ENCODE measurements at regions not wholly inside any gene's neighbourhood (a gene's known extent, or its start where the extent isn't known, plus 50 kb on each side); places are given as distances from the start of the nearest gene placed in this dataset.

DNA sequence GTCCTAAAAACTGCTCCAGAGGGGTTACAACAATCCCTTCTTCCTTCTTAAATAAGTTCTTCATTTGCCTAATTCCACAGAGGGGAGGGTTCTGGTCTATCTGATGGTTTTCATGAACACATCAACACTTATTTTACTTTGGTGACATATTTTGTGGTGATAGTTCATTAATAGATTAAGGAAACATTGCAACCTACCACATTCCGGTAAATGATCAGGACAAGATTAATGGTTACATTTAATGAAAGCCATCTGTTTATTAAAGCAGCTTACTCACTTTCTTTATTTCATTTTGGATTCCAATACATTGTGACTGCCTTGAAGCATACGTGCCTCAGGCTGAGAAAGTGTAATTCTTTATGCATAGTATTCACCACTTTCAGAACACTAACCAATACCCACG lies 101.0 kb downstream of the SKIDA1 start:
- no peak overlapping the region for H3K4me2 ChIP-seq (ENCODE audit: low read length)

DNA sequence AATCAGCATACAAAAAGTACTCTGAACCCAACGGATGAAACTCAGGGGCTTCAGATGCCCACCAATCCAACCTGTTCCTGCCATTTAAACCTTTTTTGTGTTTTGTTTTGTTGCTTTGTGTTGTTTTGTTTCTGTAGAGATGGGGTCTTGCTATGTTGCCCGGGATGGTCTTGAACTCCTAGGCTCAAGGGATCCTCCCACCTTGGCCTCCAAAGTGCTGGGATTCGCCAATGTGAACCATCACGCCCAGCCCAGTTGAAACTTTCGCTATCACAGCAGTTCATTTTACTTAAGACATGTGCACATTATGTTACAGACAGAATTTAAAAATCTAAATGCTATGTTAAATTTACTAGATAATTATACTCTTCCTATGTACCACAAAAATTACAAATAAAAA lies 101.6 kb downstream of the SKIDA1 start:
- no peak overlapping the region for H3K9ac ChIP-seq (ENCODE audit: low read length)

More for the DNA sequence above, 101.0 kb downstream of the SKIDA1 start:
- Histone ChIP-seq H3K4me1 (ENCODE audit: low read length) (no peaks in the 10 kb centered on the region), H3K27me3 (ENCODE audit: low read depth, low read length) (no peaks in the 10 kb centered on the region), H2AFZ (ENCODE audit: low read depth, low read length) (no peak overlapping the region), H3K27ac (ENCODE audit: low read length) (no peak overlapping the region), H3K9me3 (ENCODE audit: insufficient read depth, low read length) (no peaks in the 10 kb centered on the region), H3K9ac (ENCODE audit: low read length) (no peak overlapping the region), H3K36me3 (replicated peaks; ENCODE audit: low read depth, low read length) (no peaks in the 10 kb centered on the region), H3K4me3 (ENCODE audit: low read length) (no peak overlapping the region), H4K20me1 (ENCODE audit: insufficient read depth, low read length) (no peaks in the 10 kb centered on the region), H3K79me2 (ENCODE audit: low read length) (no peaks in the 10 kb centered on the region)
- TF ChIP-seq, protein P1, sequence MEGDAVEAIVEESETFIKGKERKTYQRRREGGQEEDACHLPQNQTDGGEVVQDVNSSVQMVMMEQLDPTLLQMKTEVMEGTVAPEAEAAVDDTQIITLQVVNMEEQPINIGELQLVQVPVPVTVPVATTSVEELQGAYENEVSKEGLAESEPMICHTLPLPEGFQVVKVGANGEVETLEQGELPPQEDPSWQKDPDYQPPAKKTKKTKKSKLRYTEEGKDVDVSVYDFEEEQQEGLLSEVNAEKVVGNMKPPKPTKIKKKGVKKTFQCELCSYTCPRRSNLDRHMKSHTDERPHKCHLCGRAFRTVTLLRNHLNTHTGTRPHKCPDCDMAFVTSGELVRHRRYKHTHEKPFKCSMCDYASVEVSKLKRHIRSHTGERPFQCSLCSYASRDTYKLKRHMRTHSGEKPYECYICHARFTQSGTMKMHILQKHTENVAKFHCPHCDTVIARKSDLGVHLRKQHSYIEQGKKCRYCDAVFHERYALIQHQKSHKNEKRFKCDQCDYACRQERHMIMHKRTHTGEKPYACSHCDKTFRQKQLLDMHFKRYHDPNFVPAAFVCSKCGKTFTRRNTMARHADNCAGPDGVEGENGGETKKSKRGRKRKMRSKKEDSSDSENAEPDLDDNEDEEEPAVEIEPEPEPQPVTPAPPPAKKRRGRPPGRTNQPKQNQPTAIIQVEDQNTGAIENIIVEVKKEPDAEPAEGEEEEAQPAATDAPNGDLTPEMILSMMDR (IDR thresholded peaks at IDR 0.05; ENCODE audit: low read depth, low read length), result no peak
- no peak for TF ChIP-seq EZH2phosphoT487 (IDR thresholded peaks at IDR 0.05; ENCODE audit: low read depth)

DNA sequence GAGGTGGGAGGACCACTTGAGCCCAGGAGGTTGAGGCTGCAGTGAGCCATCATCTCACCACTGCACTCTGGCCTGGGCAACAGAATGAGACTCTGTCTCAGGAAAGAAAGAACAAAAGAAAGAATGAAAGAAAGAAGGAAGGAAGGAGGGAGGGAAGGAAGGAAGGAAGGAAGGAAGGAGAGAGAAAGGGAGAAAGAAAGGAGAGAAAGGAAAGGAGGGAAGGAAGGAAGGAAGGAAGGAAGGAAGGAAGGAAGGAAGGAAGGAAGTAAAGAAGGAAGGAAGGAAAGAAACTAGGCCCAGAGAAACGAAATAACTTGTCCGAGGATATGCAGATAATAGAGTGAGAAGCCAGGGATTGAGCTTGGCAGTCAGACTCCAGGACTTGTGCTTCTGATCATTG lies 102.1 kb downstream of the SKIDA1 start:
- H3K27ac ChIP-seq (ENCODE audit: low read length), result no peak overlapping the region
- no peak overlapping the region for H3K9ac ChIP-seq (ENCODE audit: low read length)
- H2AFZ ChIP-seq (ENCODE audit: low read depth, low read length), result no peak overlapping the region
- H3K27me3 ChIP-seq (ENCODE audit: low read depth, low read length), result no peaks in the 10 kb centered on the region
- H3K4me3 ChIP-seq (ENCODE audit: low read length), result no peak overlapping the region
- H3K4me1 ChIP-seq (ENCODE audit: low read length), result no peaks in the 10 kb centered on the region
- H3K4me2 ChIP-seq (ENCODE audit: low read length), result no peak overlapping the region
- H4K20me1 ChIP-seq (ENCODE audit: insufficient read depth, low read length), result no peaks in the 10 kb centered on the region
- H3K79me2 ChIP-seq (ENCODE audit: low read length), result no peaks in the 10 kb centered on the region
- no peaks in the 10 kb centered on the region for H3K36me3 ChIP-seq (replicated peaks; ENCODE audit: low read depth, low read length)
- TF ChIP-seq EZH2phosphoT487 (IDR thresholded peaks at IDR 0.05; ENCODE audit: low read depth), result no peak
- TF ChIP-seq, protein P1 (IDR thresholded peaks at IDR 0.05; ENCODE audit: low read depth, low read length), result no peak
- H3K9me3 ChIP-seq (ENCODE audit: insufficient read depth, low read length), result no peaks in the 10 kb centered on the region

More for the DNA sequence above, 101.6 kb downstream of the SKIDA1 start:
- Histone ChIP-seq H2AFZ (ENCODE audit: low read depth, low read length) (no peak overlapping the region), H4K20me1 (ENCODE audit: insufficient read depth, low read length) (no peaks in the 10 kb centered on the region), H3K4me1 (ENCODE audit: low read length) (no peaks in the 10 kb centered on the region), H3K9me3 (ENCODE audit: insufficient read depth, low read length) (no peaks in the 10 kb centered on the region), H3K79me2 (ENCODE audit: low read length) (no peaks in the 10 kb centered on the region), H3K27me3 (ENCODE audit: low read depth, low read length) (no peaks in the 10 kb centered on the region), H3K36me3 (replicated peaks; ENCODE audit: low read depth, low read length) (no peaks in the 10 kb centered on the region), H3K4me3 (ENCODE audit: low read length) (no peak overlapping the region), H3K4me2 (ENCODE audit: low read length) (no peak overlapping the region), H3K27ac (ENCODE audit: low read length) (no peak overlapping the region)
- no peak for TF ChIP-seq EZH2phosphoT487 (IDR thresholded peaks at IDR 0.05; ENCODE audit: low read depth)
- TF ChIP-seq, protein P1 (IDR thresholded peaks at IDR 0.05; ENCODE audit: low read depth, low read length), result no peak

DNA sequence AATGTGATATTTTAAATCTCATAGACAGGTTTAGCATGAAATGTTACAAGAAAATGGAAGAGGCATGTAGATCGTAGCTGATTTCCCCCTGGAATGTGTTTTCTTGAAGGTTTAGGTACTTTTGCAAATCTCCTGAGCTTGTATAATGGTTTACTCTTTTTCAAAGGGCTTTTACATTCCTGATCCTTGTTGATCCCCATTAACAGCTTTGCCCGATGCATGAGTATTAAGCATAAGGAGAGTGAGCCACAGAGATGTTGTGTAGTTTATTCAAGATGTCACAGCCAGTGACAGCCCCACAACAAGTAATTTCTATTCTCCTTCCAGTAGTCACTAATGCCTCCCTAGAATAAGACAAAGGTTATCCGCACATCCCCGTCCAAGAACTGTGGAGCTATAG lies 103.7 kb downstream of the SKIDA1 start:
- Histone ChIP-seq H3K27me3 (ENCODE audit: low read depth, low read length) (no peaks in the 10 kb centered on the region), H3K9ac (ENCODE audit: low read length) (no peak overlapping the region), H3K9me3 (ENCODE audit: insufficient read depth, low read length) (no peaks in the 10 kb centered on the region), H4K20me1 (ENCODE audit: insufficient read depth, low read length) (no peaks in the 10 kb centered on the region), H3K79me2 (ENCODE audit: low read length) (no peaks in the 10 kb centered on the region), H3K4me3 (ENCODE audit: low read length) (no peak overlapping the region), H3K4me1 (ENCODE audit: low read length) (no peaks in the 10 kb centered on the region), H3K36me3 (replicated peaks; ENCODE audit: low read depth, low read length) (no peaks in the 10 kb centered on the region), H2AFZ (ENCODE audit: low read depth, low read length) (no peak overlapping the region), H3K27ac (ENCODE audit: low read length) (no peak overlapping the region), H3K4me2 (ENCODE audit: low read length) (no peak overlapping the region)
- no peak for TF ChIP-seq EZH2phosphoT487 (IDR thresholded peaks at IDR 0.05; ENCODE audit: low read depth)
- TF ChIP-seq, protein P1 (IDR thresholded peaks at IDR 0.05; ENCODE audit: low read depth, low read length), result no peak

Data from OCI-LY3 (cell line).